ENCODE measurements at regions not wholly inside any gene's neighbourhood (a gene's known extent, or its start where the extent isn't known, plus 50 kb on each side); places are given as distances from the start of the nearest gene placed in this dataset.

DNA sequence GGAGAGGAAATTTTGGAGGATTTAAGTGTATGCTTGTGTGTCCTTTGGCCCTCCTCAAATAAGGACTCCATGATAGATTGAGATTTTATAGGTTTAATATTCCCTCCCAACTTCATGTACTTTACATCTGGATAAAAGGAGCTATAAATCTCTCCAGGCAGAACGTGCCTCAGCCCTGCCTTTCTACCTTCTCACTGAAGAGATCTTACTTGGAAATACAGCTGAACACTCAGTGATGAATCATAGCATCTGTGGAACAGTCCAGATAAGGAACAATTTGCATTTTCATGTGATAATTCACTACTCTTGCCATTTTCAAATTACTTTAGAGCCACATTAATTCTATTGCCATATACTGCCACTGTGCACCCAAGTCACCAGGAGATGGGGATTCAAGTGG is 364.6 kb upstream of the PODXL start:
- TF ChIP-seq, protein P1, sequence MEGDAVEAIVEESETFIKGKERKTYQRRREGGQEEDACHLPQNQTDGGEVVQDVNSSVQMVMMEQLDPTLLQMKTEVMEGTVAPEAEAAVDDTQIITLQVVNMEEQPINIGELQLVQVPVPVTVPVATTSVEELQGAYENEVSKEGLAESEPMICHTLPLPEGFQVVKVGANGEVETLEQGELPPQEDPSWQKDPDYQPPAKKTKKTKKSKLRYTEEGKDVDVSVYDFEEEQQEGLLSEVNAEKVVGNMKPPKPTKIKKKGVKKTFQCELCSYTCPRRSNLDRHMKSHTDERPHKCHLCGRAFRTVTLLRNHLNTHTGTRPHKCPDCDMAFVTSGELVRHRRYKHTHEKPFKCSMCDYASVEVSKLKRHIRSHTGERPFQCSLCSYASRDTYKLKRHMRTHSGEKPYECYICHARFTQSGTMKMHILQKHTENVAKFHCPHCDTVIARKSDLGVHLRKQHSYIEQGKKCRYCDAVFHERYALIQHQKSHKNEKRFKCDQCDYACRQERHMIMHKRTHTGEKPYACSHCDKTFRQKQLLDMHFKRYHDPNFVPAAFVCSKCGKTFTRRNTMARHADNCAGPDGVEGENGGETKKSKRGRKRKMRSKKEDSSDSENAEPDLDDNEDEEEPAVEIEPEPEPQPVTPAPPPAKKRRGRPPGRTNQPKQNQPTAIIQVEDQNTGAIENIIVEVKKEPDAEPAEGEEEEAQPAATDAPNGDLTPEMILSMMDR (optimal IDR thresholded peaks at IDR 0.05 in 1 of 3, IDR thresholded peaks at IDR 0.05 in 1 of 3, conservative IDR thresholded peaks at IDR 0.05 in 1 of 3; ENCODE audit: extremely low read depth in 1 of 3, insufficient read depth in 2 of 3, low read length in 3 of 3), result no peak
- no peak for TF ChIP-seq EZH2 (IDR thresholded peaks at IDR 0.05; ENCODE audit: low read length)
